Mesenchymal stem cell (in vitro differentiated cells and primary cell): ENCODE measurements at regions not wholly inside any gene's neighbourhood (a gene's known extent, or its start where the extent isn't known, plus 50 kb on each side); places are given as distances from the start of the nearest gene placed in this dataset.

Source experiments
- DNase-seq: peaks from one replicate; pipeline ENCODE4 v3.0.0-alpha.2; 2013
- H2AFZ ChIP-seq: one replicate; pipeline ENCODE4 v1.6.1; 2013; ENCODE audit warnings: low read depth, mild to moderate bottlenecking, control low read depth, inconsistent platforms, low read length, moderate library complexity
- H2AK5ac ChIP-seq: 2 replicates; pipeline ENCODE4 v1.6.1; 2013; ENCODE audit warnings: low read length, moderate library complexity, mild to moderate bottlenecking, inconsistent platforms; ENCODE audit not compliant: severe bottlenecking
- H2BK120ac ChIP-seq: one replicate; pipeline ENCODE4 v1.6.1; 2013; ENCODE audit warnings: low read depth, mild to moderate bottlenecking, inconsistent platforms, low read length, moderate library complexity
- H2BK12ac ChIP-seq, 2 experiments: one replicate each; pipeline ENCODE4 v1.6.1; 2013; ENCODE audit warnings: inconsistent platforms in 2 of 2, low read length in 2 of 2, mild to moderate bottlenecking in 2 of 2, moderate library complexity in 2 of 2, control low read depth in 1 of 2
- H2BK15ac ChIP-seq: one replicate; pipeline ENCODE4 v1.6.1; 2013; ENCODE audit warnings: mild to moderate bottlenecking, low read depth, inconsistent platforms; ENCODE audit not compliant: poor library complexity, severe bottlenecking
- H2BK5ac ChIP-seq: 2 replicates; pipeline ENCODE4 v1.6.1; 2013; ENCODE audit warnings: low read depth, mild to moderate bottlenecking, low read length, control low read depth, inconsistent platforms; ENCODE audit not compliant: poor library complexity, severe bottlenecking
- H3K14ac ChIP-seq, 2 experiments: one replicate each; pipeline ENCODE4 v1.6.1; 2013; ENCODE audit warnings: inconsistent platforms in 2 of 2, low read length in 2 of 2, control low read depth in 1 of 2, mild to moderate bottlenecking in 1 of 2, moderate library complexity in 1 of 2
- H3K18ac ChIP-seq, 2 experiments: one replicate each; pipeline ENCODE4 v1.6.1; 2013; ENCODE audit warnings: inconsistent platforms in 2 of 2, low read length in 2 of 2, control low read depth in 1 of 2, low read depth in 1 of 2, mild to moderate bottlenecking in 1 of 2
- H3K23ac ChIP-seq, 2 experiments: one replicate each; pipeline ENCODE4 v1.6.1; 2013; ENCODE audit warnings: inconsistent platforms in 2 of 2, low read length in 2 of 2, mild to moderate bottlenecking in 2 of 2, moderate library complexity in 2 of 2, control low read depth in 1 of 2
- H3K27ac ChIP-seq: 2 replicates; pipeline ENCODE4 v1.5.1; 2013; ENCODE audit warnings: mild to moderate bottlenecking, moderate library complexity, low read length, control low read depth, inconsistent platforms; ENCODE audit not compliant: poor library complexity, severe bottlenecking
- H3K27me3 ChIP-seq, 2 experiments: 2 replicates each; pipeline versions ENCODE4 v1.6.1 to v1.7.0; 2013; ENCODE audit warnings: low read length in 2 of 2, mild to moderate bottlenecking in 2 of 2, moderate library complexity in 2 of 2, control low read depth in 1 of 2, inconsistent platforms in 1 of 2; ENCODE audit not compliant: control insufficient read depth in 1 of 2, insufficient read depth in 1 of 2
- H3K36me3 ChIP-seq, 2 experiments: 2 replicates each; pipeline versions ENCODE4 v1.6.1 to v1.7.0; 2013; ENCODE audit warnings: low read length in 2 of 2, control low read depth in 1 of 2, inconsistent platforms in 1 of 2, low read depth in 1 of 2, mild to moderate bottlenecking in 1 of 2; ENCODE audit not compliant: insufficient read depth in 2 of 2, control insufficient read depth in 1 of 2
- H3K4ac ChIP-seq, 2 experiments: one replicate each; pipeline ENCODE4 v1.6.1; 2013; ENCODE audit warnings: inconsistent platforms in 2 of 2, low read length in 2 of 2, mild to moderate bottlenecking in 2 of 2, moderate library complexity in 2 of 2, control low read depth in 1 of 2, low read depth in 1 of 2
- H3K4me1 ChIP-seq: 2 replicates; pipeline ENCODE4 v1.6.1; 2013; ENCODE audit warnings: low read depth, low read length, control low read depth; ENCODE audit not compliant: control insufficient read depth, insufficient read depth
- H3K4me2 ChIP-seq: 2 replicates; pipeline ENCODE4 v1.6.1; 2013; ENCODE audit warnings: low read length, mild to moderate bottlenecking, inconsistent platforms; ENCODE audit not compliant: poor library complexity, severe bottlenecking
- H3K4me3 ChIP-seq, 2 experiments: 2 replicates each; pipeline versions ENCODE4 v1.5.1 to v1.7.0; 2013; ENCODE audit warnings: low read length in 2 of 2, mild to moderate bottlenecking in 2 of 2, control low read depth in 1 of 2, low read depth in 1 of 2; ENCODE audit not compliant: insufficient read depth in 1 of 2
- H3K79me1 ChIP-seq: replicated peaks from 2 replicates; pipeline ENCODE4 v1.6.1; 2013; ENCODE audit warnings: mild to moderate bottlenecking, control low read depth, low read length, inconsistent platforms; ENCODE audit not compliant: poor library complexity, severe bottlenecking
- H3K9ac ChIP-seq: 2 replicates; pipeline ENCODE4 v1.7.0; 2013; ENCODE audit warnings: mild to moderate bottlenecking, low read length, moderate library complexity
- H3K9me3 ChIP-seq: 2 replicates; pipeline ENCODE4 v1.7.0; 2013; ENCODE audit warnings: mild to moderate bottlenecking, low read length; ENCODE audit not compliant: control insufficient read depth
- H4K8ac ChIP-seq: one replicate; pipeline ENCODE4 v1.6.1; 2013; ENCODE audit warnings: inconsistent platforms, mild to moderate bottlenecking, low read length, moderate library complexity
- H4K91ac ChIP-seq: one replicate; pipeline ENCODE4 v1.6.1; 2013; ENCODE audit warnings: mild to moderate bottlenecking, low read length, inconsistent platforms
- WGBS: methylation state at CpG from one replicate; pipeline ENCODE4 v1.1.7; 2013; ENCODE audit warnings: mixed read lengths; 5-methylcytosine and 5-hydroxymethylcytosine counted together

GRCh38 chr11:103671143-103671651 lies 365.2 kb upstream of the DDI1 start:
- H3K27ac ChIP-seq, result no peak overlapping the region
- H3K23ac ChIP-seq, result no peak overlapping the region
- no peak overlapping the region for H2AFZ ChIP-seq
- no peak for DNase-seq
- H3K9ac ChIP-seq, result no peak overlapping the region
- H2BK12ac ChIP-seq, result no peak overlapping the region
- H3K9me3 ChIP-seq, result no peaks in the 10 kb centered on the region
- H4K8ac ChIP-seq, result no peak overlapping the region
- no peak overlapping the region for H2BK5ac ChIP-seq
- no peaks in the 10 kb centered on the region for H3K36me3 ChIP-seq
- H2BK120ac ChIP-seq, result no peak overlapping the region
- no peaks in the 10 kb centered on the region for H3K79me1 ChIP-seq
- H4K91ac ChIP-seq, result no peak overlapping the region
- H3K4me1 ChIP-seq, result no peaks in the 10 kb centered on the region
- H2BK15ac ChIP-seq, result no peak overlapping the region
- no peaks in the 10 kb centered on the region for H3K27me3 ChIP-seq
- no peak overlapping the region for H3K14ac ChIP-seq
- H3K4ac ChIP-seq, result no peak overlapping the region
- no peak overlapping the region for H3K18ac ChIP-seq
- H3K4me3 ChIP-seq, result no peak overlapping the region
- no peak overlapping the region for H3K4me2 ChIP-seq
- WGBS, result 50% methylated on average over 2 of the region's 2 CpGs
- no peak overlapping the region for H2AK5ac ChIP-seq

DNA sequence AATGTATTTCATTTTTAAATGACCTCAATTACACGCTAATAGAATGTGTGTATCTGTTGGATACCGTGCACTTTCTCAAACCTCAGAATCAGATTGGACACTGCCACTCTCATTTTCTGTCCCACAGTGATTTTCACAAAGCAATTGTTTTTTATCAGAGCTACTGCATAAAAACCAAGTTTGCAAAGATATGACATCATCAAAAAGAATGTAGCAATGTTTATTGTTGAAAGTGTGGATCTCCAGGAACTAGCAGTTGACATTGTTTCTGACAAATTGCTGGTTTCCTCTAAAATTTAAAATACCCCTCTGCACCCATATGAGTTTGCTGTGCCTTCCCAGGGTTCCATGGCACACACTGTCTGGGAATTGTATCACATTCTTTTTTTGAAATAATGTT lies 362.7 kb upstream of the DDI1 start:
- WGBS, result 78% methylated on average over 2 of the region's 2 CpGs
- no peak overlapping the region for H3K4me3 ChIP-seq
- no peak overlapping the region for H3K9ac ChIP-seq
- no peak overlapping the region for H2BK5ac ChIP-seq
- peak; percentile 43 for DNase-seq
- no peak overlapping the region for H3K4ac ChIP-seq
- H2AK5ac ChIP-seq, result no peak overlapping the region
- H3K14ac ChIP-seq, result no peak overlapping the region
- no peaks in the 10 kb centered on the region for H3K9me3 ChIP-seq
- no peak overlapping the region for H4K91ac ChIP-seq
- no peaks in the 10 kb centered on the region for H3K79me1 ChIP-seq
- no peak overlapping the region for H4K8ac ChIP-seq
- no peak overlapping the region for H3K4me2 ChIP-seq
- H3K36me3 ChIP-seq, result no peaks in the 10 kb centered on the region
- H2BK12ac ChIP-seq, result no peak overlapping the region
- no peaks in the 10 kb centered on the region for H3K4me1 ChIP-seq
- no peak overlapping the region for H2BK15ac ChIP-seq
- H3K23ac ChIP-seq, result no peak overlapping the region
- no peak overlapping the region for H2AFZ ChIP-seq
- H3K27me3 ChIP-seq, result no peaks in the 10 kb centered on the region
- H3K27ac ChIP-seq, result no peak overlapping the region
- H2BK120ac ChIP-seq, result no peak overlapping the region
- no peak overlapping the region for H3K18ac ChIP-seq

DNA sequence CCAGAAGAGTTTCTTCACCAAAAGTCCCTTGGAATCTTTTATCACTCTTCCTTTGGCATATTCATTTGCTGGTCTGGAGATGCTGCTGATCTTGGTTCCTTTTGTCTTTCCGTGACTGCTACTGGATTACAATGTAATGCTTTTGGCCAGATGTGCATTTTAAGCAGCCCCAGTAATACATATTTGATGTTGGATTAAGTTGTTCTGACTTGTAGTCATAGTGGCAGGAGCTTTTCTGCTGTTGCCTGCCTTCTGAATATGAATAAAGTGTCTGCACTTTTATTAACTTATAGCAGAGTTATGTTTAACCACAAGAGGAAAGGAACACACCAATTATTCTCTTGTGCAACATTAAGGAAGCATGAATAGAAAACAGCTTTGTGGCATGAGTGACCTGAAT lies 360.0 kb upstream of the DDI1 start:
- no peak overlapping the region for H3K14ac ChIP-seq
- no peak overlapping the region for H3K4me3 ChIP-seq
- no peak overlapping the region for H4K8ac ChIP-seq
- no peaks in the 10 kb centered on the region for H3K36me3 ChIP-seq
- no peaks in the 10 kb centered on the region for H3K79me1 ChIP-seq
- no peak overlapping the region for H2AFZ ChIP-seq
- H2BK5ac ChIP-seq, result no peak overlapping the region
- no peak overlapping the region for H2AK5ac ChIP-seq
- H2BK120ac ChIP-seq, result no peak overlapping the region
- no peak overlapping the region for H3K18ac ChIP-seq
- no peak overlapping the region for H3K23ac ChIP-seq
- DNase-seq, result no peak
- WGBS, result 94% methylated on average over 1 of the region's 1 CpG
- no peaks in the 10 kb centered on the region for H3K4me1 ChIP-seq
- no peak overlapping the region for H3K27ac ChIP-seq
- no peak overlapping the region for H2BK15ac ChIP-seq
- no peak overlapping the region for H3K9ac ChIP-seq
- H3K4me2 ChIP-seq, result no peak overlapping the region
- no peaks in the 10 kb centered on the region for H3K27me3 ChIP-seq
- no peak overlapping the region for H3K4ac ChIP-seq
- H3K9me3 ChIP-seq, result no peaks in the 10 kb centered on the region
- no peak overlapping the region for H4K91ac ChIP-seq
- H2BK12ac ChIP-seq, result no peak overlapping the region

DNA sequence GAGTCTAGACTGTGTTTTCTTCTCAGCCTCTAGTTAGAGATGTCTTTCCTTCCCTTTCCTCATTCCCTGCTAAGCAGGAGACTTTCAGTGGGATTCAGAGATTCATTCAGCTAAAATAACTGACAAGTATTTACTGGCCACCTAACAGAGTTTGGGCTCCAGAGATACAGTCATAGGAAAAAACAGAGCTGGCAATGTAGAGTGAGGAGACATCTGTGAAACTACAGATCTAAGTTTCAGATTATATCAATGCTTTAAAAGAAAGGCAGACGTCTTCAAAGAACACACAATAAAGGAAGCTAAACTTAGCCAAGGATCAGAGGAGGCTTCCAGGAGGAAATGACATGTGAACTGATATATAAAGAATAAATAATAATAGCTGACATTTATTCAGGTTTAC lies 355.6 kb upstream of the DDI1 start:
- Histone ChIP-seq H2BK15ac (no peak overlapping the region), H2BK120ac (no peak overlapping the region), H3K79me1 (no peaks in the 10 kb centered on the region), H2BK5ac (no peak overlapping the region), H3K4ac (no peak overlapping the region), H3K4me1 (peaks cover 3% of the 10 kb centered on the region), H3K9ac (no peak overlapping the region), H3K4me3 (no peak overlapping the region), H2AFZ (no peak overlapping the region), H3K9me3 (no peaks in the 10 kb centered on the region), H4K8ac (no peak overlapping the region), H3K27me3 (no peaks in the 10 kb centered on the region), H2AK5ac (no peak overlapping the region), H2BK12ac (no peak overlapping the region), H3K4me2 (no peak overlapping the region), H4K91ac (no peak overlapping the region), H3K36me3 (no peaks in the 10 kb centered on the region), H3K18ac (no peak overlapping the region), H3K14ac (no peak overlapping the region), H3K27ac (no peak overlapping the region), H3K23ac (no peak overlapping the region)
- no peak for DNase-seq
- WGBS, result no CpG with 5 or more reads among the region's 1 CpG
